Hepatic stellate cell (primary cell): ENCODE measurements at regions not wholly inside any gene's neighbourhood (a gene's known extent, or its start where the extent isn't known, plus 50 kb on each side); places are given as distances from the start of the nearest gene placed in this dataset.
"Not testable (repeated sequence)": the region's sequence is repeated elsewhere in the genome, so short reads cannot be mapped to it uniquely, and the experiment has no call there.

Experiments
- DNase-seq: peaks from one replicate; pipeline ENCODE4 v3.0.0; 2011; ENCODE audit warnings: low spot score

- not testable (repeated sequence) for DNase-seq
Observed at GRCh38 chr5:121665542-121665941, 186.1 kb upstream of the FTMT start.

DNA sequence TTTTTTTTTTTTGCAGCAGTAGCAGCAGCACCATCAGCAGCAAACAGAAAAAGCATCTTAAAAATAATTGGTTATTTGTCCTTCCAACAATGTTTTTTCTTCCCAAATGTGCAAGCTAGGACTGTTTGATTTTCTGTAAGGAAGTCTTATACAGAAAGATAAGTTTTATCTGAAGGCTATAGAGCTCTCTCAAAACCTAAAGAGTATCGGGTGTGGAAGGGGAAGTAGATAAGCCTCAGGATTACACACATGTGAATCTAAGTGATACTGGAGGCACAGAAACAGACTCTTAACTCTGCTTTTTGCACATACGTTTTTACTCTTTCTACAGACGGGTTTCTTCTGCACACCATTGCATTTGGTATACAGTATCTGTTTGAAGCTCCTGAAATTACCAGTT lies 184.4 kb upstream of the FTMT start:
- no peak for DNase-seq

DNA sequence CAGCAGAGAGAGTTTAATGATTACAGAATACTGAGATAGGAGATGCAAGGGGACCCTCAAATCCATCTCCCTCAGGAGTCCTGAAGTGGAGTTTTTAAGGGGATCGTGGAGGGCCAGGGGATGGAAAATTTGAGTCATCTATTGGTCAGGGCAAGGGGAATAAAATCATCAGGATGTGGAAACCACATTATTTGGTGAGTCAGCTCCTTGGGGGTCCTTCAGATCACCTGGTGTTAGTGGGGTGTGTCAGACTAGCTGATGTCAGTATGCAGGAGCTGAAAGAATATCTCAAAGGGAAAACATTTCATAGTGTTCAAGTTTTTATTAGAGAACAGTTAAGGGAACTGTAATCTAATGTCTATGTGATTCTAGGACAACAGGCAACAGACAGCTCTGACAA lies 183.0 kb upstream of the FTMT start:
- no peak for DNase-seq

- DNase-seq: no peak
Observed at GRCh38 chr5:121671624-121672023, 180.1 kb upstream of the FTMT start.

GRCh38 chr5:121675924-121676323 lies 175.8 kb upstream of the FTMT start:
- DNase-seq: no peak

GRCh38 chr5:121681229-121681855 lies 170.3 kb upstream of the FTMT start:
- no peak for DNase-seq

- DNase-seq: no peak
Observed at GRCh38 chr5:121688126-121688525, 163.6 kb upstream of the FTMT start.

DNA sequence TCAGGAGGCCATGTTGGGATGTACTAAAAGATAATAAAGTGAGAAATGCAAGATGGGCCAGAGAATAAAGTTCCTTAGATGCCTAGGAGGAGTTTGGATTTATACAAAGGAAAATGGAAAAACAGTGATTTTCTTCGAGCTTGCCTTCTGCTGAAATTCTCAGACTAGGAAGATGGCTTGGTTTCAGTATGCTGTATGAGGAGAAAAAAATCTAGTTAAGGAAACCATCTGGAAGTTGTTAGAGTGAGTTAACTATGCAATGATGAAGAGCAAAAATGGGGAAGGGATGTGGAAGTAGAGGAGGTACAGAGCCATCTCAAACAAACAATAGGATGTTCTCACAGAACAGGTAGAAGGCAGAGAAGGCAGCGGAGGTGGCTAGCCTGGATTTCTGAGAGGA lies 162.9 kb upstream of the FTMT start:
- no peak for DNase-seq

- DNase-seq: no peak
Observed at GRCh38 chr5:121691478-121691877, 160.2 kb upstream of the FTMT start.

DNA sequence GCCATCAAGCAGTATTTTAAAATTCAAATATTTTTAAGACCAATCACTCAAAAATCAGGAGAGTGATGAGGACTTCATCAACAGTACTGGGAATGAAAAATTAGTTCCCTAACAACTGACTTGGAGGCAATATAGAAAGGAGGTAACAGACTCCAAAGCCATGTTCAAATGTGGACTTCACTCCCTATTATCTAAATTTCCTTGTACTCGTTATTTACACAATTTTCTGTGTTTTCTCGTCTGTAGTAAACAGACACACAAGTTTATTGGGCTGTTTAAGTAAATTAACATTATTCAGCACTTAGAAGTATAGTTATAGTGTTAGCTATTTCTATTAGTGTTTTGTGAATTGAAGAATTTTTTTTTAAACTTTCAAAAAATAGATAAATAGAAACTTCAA lies 159.5 kb upstream of the FTMT start:
- no peak for DNase-seq

GRCh38 chr5:121693864-121694263 lies 157.8 kb upstream of the FTMT start:
- DNase-seq: no peak

DNA sequence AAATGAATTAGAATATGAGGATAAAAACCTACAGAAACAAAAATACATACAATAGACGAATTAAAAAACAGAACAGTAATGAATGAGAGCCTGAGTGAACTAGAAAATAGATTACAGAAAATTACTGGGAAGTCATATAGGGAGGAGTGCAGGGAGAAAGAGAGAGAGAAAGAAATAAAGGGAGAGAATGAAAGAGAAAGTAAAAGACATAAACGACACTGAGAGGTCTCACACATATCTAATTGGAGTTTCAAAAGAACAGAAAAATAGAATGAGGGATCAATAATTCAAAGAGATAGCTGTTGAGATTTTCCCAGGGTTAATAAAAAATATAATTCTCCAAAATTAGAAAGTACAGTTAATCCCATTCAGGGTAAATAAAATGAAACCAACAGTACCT lies 156.4 kb upstream of the FTMT start:
- no peak for DNase-seq

DNA sequence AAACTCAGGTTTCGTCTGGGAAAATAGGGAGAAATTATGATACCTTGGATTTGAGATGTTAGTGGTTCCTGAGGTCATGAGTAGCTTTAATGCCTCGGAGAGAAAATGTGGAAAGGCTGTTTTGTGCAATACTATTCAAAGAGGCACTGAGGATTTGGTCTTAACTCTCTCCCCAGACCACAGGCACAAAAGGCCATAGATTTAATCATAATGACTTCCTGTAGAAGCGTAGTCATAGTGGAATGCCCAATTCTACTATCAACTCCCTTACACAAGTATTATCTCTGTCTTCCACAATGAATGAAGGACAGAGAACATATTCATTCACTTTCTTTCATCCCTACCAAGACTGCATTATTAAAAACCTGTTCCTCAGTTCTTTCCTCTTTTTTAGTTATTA lies 153.0 kb upstream of the FTMT start:
- no peak for DNase-seq

DNA sequence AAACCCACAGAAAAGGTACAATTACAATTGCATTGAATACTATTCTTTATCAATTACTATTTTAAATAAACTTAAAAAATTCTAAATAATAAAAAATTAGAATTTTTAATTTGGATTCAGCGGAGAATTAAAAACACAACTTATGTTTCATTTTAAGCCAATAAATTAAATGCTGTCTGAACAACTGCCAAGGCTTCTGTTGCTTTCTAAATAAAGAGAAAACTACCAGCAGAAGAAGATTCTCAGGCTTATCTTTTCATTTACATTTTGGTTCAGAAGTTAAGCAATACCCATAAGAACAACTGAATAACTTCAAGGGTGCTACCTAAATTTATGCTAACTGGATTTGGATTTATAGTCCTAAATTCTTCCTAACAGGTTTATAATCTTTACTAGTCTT lies 150.0 kb upstream of the FTMT start:
- DNase-seq: no peak

DNA sequence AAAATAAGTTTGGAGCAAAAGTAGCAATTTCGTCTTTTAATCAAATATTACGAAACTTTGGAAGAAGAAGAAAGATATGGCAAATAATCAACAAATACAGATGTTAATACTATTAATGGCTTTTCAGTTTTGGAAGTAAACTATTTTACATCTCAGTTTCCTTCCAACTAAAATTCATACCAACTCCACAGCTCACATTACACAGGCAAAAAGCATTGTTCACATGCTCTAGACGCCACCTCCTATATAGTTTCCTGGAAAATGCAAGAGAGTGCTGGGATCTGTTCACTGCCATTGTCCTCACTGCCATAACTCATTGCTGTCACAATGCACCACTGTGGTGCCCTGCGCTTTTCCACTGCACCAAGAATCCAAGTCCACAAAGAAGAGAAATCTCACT lies 149.0 kb upstream of the FTMT start:
- no peak for DNase-seq

DNA sequence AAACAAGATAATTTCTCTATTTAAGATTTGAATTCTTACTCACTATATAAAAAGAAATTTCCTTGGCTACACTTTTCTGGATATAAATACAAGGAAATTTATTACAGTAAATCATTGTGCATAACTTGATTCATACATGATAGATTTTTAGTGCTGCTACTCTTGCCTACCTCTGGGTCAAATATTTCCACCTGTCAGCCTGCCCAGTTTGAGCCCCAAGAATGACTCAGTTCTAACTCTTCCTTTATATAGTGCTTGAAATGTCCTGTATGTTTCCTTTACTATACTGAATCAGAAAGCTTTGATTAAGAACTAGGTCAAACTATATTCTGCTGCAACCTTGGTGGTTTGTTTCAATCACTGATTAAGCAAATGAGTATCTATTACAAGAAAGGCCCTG lies 147.4 kb upstream of the FTMT start:
- DNase-seq: no peak

GRCh38 chr5:121706686-121707085 lies 145.0 kb upstream of the FTMT start:
- no peak for DNase-seq

GRCh38 chr5:121707178-121707577 lies 144.5 kb upstream of the FTMT start:
- DNase-seq: no peak

DNA sequence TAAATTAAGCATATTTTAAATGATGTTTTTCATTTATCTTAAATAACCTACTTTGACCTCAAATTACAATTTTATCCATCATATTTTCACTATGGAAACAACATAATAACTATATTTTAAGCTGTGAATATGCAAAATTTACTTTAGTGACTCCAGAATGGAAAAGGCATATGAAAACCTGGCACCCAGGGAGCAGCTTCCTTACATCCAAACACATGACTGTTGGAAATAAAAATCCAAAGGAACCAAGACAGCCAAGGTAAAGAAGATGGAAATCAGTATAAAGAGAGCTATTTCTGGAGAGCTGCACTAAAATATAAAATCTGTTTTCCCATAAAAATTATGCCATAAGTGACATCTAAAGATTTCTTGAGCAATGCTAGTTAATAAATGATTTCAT lies 140.3 kb upstream of the FTMT start:
- DNase-seq: no peak

GRCh38 chr5:121719255-121719654 lies 132.4 kb upstream of the FTMT start:
- no peak for DNase-seq

GRCh38 chr5:121725450-121725849 lies 126.2 kb upstream of the FTMT start:
- no peak for DNase-seq

GRCh38 chr5:121726991-121727390 lies 124.7 kb upstream of the FTMT start:
- no peak for DNase-seq

GRCh38 chr5:121731377-121731776 lies 120.3 kb upstream of the FTMT start:
- no peak for DNase-seq

GRCh38 chr5:121735618-121736017 lies 116.1 kb upstream of the FTMT start:
- DNase-seq: no peak

- no peak for DNase-seq
Observed at GRCh38 chr5:121737120-121737519, 114.6 kb upstream of the FTMT start.
